AG04450 (cell line): ENCODE measurements at regions not wholly inside any gene's neighbourhood (a gene's known extent, or its start where the extent isn't known, plus 50 kb on each side); places are given as distances from the start of the nearest gene placed in this dataset.

Source experiments
- CTCF ChIA-PET: fragments of 300-600, 350-600 bp; formaldehyde crosslinking; extraction: SDS; loops from one replicate; lab custom pipeline; 2022; ENCODE audit warnings: antibody characterized with exemption, inconsistent platforms; lab: Charles Lee
- POLR2A ChIA-PET: fragments of 350-600 bp; formaldehyde crosslinking; extraction: SDS; loops from one replicate; lab custom pipeline; 2021; ENCODE audit warnings: antibody characterized with exemption, inconsistent platforms; lab: Yijun Ruan, JAX
- DNase-seq: peaks from one replicate; pipeline ENCODE4 v3.0.0-alpha.2; 2011; ENCODE audit warnings: low read depth, low spot score
- H3K27ac ChIP-seq: one replicate; pipeline ENCODE4 v1.5.1; 2012; ENCODE audit warnings: low read depth, low read length, control low read depth
- H3K27me3 ChIP-seq: one replicate; pipeline ENCODE4 v1.6.0; 2012; ENCODE audit warnings: low read length; ENCODE audit not compliant: control insufficient read depth, insufficient read depth
- H3K4me3 ChIP-seq: 2 replicates; pipeline ENCODE4 v1.5.1; 2011; ENCODE audit warnings: mild to moderate bottlenecking, low read depth, low read length, control low read depth
- H3K9me3 ChIP-seq: 2 replicates; pipeline ENCODE4 v1.5.1; 2012; ENCODE audit warnings: low read length; ENCODE audit not compliant: control insufficient read depth, insufficient read depth
- TF ChIP-seq, protein P1 (sequence below): IDR thresholded peaks from 2 replicates; pipeline ENCODE4 v1.5.1; 2011; ENCODE audit warnings: low read depth, low read length, control low read depth, inconsistent platforms

DNA sequence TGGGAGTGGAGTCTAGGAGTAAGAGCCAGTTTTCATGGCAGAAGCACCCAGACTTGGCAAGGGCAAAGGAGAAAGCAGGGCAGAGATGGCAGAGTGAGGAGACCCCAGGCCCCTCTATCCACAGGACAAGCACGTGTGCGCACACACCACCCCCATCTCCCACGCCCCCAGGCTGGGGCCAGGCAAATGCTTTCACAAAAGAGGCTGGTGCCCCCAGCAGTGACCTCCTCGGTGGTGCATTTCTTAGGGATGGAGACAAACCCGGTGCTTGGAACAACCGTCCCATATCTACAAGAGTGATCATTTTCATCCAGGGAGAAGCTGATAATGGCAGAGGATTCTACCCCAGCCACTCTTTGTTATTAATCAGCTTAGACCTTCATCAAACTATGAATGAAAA, 62.0 kb downstream of the KCNF1 start:
- no peak for DNase-seq
- no peaks in the 10 kb centered on the region; the same call in 1 of the 2 replicates for H3K9me3 ChIP-seq
- H3K27me3 ChIP-seq, result no peaks in the 10 kb centered on the region
- TF ChIP-seq, protein P1, sequence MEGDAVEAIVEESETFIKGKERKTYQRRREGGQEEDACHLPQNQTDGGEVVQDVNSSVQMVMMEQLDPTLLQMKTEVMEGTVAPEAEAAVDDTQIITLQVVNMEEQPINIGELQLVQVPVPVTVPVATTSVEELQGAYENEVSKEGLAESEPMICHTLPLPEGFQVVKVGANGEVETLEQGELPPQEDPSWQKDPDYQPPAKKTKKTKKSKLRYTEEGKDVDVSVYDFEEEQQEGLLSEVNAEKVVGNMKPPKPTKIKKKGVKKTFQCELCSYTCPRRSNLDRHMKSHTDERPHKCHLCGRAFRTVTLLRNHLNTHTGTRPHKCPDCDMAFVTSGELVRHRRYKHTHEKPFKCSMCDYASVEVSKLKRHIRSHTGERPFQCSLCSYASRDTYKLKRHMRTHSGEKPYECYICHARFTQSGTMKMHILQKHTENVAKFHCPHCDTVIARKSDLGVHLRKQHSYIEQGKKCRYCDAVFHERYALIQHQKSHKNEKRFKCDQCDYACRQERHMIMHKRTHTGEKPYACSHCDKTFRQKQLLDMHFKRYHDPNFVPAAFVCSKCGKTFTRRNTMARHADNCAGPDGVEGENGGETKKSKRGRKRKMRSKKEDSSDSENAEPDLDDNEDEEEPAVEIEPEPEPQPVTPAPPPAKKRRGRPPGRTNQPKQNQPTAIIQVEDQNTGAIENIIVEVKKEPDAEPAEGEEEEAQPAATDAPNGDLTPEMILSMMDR, result no peak
- CTCF ChIA-PET, result interaction anchor here (0.6 kb wide), 1 partner anchor 141 kb away, joined by 4 read pairs; no protein-coding TSS in a partner anchor
- H3K27ac ChIP-seq, result no peak overlapping the region
- no peak overlapping the region for H3K4me3 ChIP-seq
- POLR2A ChIA-PET, result no interaction called here

DNA sequence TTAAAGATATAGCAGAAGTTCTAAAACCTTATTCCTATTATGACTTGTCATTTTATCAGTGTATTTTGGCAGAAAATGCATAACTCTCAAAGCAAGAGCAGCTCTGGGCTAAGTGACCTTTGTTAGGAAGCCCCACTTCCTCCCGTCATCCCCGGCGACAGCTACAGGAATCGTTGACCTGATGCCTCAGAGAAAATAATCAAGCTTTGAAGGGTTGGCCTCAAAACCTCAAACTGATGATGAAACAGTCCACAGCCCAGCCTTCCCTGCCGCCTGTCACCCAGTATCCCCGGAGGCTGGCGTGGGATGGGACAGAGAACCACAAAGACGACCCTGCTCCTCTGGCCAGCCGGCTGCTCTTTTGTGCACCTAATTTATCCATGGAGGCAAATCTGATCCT, 65.3 kb downstream of the KCNF1 start:
- H3K4me3 ChIP-seq, result no peak overlapping the region
- no peaks in the 10 kb centered on the region for H3K27me3 ChIP-seq
- ChIA-PET POLR2A (no interaction called here), CTCF (interaction anchor here (1.2 kb wide), 1 partner anchor 141 kb away, joined by 3 read pairs; no protein-coding TSS in a partner anchor)
- TF ChIP-seq, protein P1, result no peak
- H3K9me3 ChIP-seq, result no peaks in the 10 kb centered on the region; the same call in 1 of the 2 replicates
- no peak for DNase-seq
- H3K27ac ChIP-seq, result no peak overlapping the region

DNA sequence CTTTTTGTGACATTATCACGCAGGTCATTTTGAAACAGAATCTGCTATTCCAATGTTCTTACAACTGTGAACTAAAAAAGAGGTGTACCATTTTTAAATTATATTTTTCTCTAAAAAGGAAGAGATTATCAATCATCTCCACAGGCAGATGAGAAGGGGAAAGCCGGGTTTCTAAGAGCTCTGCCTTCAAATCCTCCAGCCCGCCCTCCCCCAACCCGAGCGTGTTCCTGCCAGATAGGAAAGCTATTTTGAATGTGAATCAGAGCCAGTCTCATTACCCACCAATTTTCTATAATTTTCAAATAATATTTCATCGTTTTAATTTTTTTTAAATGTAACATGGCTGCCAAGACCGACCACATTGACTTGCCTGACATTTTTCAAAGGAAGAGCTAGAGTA, 65.9 kb downstream of the KCNF1 start:
- no peaks in the 10 kb centered on the region; the same call in 1 of the 2 replicates for H3K9me3 ChIP-seq
- POLR2A ChIA-PET, result no interaction called here
- H3K4me3 ChIP-seq, result no peak overlapping the region
- DNase-seq, result no peak
- CTCF ChIA-PET, result interaction anchor here (0.5 to 0.7 kb wide), 2 partner anchors 146 to 925 kb away, joined by 3 read pairs; no protein-coding TSS in a partner anchor
- no peak overlapping the region for H3K27ac ChIP-seq
- TF ChIP-seq, protein P1, result no peak
- no peaks in the 10 kb centered on the region for H3K27me3 ChIP-seq

DNA sequence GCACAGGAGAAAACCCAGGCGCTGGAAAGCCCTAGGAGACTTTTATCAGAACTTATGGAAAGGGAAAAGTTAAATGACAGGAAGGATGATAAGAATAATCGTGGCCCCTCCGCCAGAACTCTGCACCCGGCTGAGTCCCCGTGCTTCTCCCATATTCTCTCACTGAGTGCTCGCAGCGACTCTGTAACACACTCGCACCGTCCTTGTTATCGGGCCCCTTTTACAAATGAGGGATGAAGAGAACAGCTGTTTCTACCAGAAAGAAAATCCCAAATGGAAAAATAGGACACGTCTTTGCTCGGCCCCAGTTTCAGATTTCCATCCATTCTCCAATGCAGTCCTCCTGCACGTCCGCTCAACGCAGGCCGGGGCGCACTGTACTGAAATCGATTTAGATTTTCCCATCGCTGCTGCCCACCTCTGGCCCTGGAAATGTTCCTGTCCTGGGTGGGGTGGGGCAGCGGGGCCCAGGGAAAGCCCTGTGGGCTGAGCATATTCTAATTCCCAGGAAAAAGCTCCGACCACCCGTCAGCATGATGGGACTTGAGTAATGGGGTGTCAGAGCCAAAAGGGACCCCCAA, 66.4 kb downstream of the KCNF1 start:
- H3K4me3 ChIP-seq, result no peak overlapping the region
- CTCF ChIA-PET, result interaction anchor here (0.5 to 0.7 kb wide), 2 partner anchors 146 to 926 kb away, joined by 3 read pairs; no protein-coding TSS in a partner anchor
- POLR2A ChIA-PET, result no interaction called here

DNA sequence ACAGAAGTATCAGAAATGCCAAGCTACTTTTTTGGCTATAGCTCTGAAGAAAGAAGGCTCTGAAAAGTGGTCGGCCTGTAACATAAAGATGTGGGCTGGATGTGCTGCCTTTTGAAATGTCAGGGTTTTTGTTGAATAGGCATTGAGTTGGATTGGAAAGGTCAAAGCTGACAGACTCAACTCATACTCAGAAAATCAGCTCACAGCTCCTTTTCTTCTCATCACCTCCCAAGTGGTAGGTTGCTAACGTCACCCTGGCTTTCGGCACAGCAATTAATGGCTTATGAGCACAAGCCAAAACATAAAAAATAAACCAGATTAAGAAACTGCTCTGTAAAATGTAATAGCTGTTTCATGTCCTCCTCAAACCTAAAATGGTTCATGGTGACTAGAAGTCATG, 68.3 kb downstream of the KCNF1 start:
- H3K4me3 ChIP-seq, result no peak overlapping the region
- no peak overlapping the region for H3K27ac ChIP-seq
- TF ChIP-seq, protein P1, result no peak
- no peaks in the 10 kb centered on the region for H3K27me3 ChIP-seq
- no peaks in the 10 kb centered on the region; the same call in 1 of the 2 replicates for H3K9me3 ChIP-seq
- ChIA-PET CTCF (interaction anchor here (1.2 kb wide), 1 partner anchor 147 kb away, joined by 3 read pairs; no protein-coding TSS in a partner anchor), POLR2A (no interaction called here)
- DNase-seq, result no peak

More for the DNA sequence above, 66.4 kb downstream of the KCNF1 start:
- no peak for DNase-seq
- no peaks in the 10 kb centered on the region; the same call in 1 of the 2 replicates for H3K9me3 ChIP-seq
- no peaks in the 10 kb centered on the region for H3K27me3 ChIP-seq
- H3K27ac ChIP-seq, result no peak overlapping the region
- TF ChIP-seq, protein P1, result no peak
